ENCODE measurements at regions not wholly inside any gene's neighbourhood (a gene's known extent, or its start where the extent isn't known, plus 50 kb on each side); places are given as distances from the start of the nearest gene placed in this dataset.

DNA sequence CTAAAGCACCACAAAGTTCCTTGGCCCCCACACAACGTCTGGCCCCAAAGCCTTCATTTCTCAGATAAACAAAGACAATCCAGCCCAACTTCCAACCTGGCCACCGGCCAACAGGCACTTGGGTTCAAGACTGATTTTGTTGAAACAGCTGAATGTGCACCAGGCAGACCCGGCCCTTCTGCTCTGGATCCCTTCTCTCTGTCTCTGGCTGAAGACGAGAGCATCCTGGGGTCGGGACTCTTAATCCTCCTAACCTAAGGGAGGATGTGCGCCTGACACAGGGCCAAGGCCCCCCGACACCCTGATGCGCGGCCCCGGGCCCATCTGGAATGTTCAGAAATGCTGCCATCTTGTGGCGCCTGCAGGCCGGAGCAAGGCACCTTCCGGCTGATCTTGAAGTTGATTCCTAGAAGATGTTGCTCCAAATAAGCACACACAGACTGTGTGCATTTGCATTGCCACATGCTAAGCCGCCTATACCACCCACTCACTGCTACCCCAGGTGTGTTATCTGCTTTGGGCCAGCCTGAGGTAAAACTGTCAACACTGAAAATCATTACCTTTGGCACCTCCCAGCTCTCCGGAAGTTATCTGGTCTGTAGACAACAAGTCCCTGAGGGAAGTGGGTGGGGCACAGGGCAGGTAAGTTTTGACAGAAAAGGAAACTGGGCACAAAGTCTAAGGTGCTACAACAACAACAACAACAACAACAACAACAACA lies 98.4 kb upstream of the HABP2 start:
- peak overlapping the region; percentile 20 for H3K4me3 Mint-ChIP-seq (ENCODE audit: unreplicated experiment)
- H3K27me3 Mint-ChIP-seq (ENCODE audit: unreplicated experiment), result peaks cover 24% of the 10 kb centered on the region
- H3K9me3 Mint-ChIP-seq (ENCODE audit: unreplicated experiment), result no peaks in the 10 kb centered on the region
- no peak overlapping the region for H3K27ac Mint-ChIP-seq (ENCODE audit: unreplicated experiment)
- peaks cover 1% of the 10 kb centered on the region for H3K36me3 Mint-ChIP-seq (ENCODE audit: unreplicated experiment)
- peaks cover 7% of the 10 kb centered on the region for H3K4me1 Mint-ChIP-seq (ENCODE audit: unreplicated experiment)
- TF ChIP-seq, protein P1, sequence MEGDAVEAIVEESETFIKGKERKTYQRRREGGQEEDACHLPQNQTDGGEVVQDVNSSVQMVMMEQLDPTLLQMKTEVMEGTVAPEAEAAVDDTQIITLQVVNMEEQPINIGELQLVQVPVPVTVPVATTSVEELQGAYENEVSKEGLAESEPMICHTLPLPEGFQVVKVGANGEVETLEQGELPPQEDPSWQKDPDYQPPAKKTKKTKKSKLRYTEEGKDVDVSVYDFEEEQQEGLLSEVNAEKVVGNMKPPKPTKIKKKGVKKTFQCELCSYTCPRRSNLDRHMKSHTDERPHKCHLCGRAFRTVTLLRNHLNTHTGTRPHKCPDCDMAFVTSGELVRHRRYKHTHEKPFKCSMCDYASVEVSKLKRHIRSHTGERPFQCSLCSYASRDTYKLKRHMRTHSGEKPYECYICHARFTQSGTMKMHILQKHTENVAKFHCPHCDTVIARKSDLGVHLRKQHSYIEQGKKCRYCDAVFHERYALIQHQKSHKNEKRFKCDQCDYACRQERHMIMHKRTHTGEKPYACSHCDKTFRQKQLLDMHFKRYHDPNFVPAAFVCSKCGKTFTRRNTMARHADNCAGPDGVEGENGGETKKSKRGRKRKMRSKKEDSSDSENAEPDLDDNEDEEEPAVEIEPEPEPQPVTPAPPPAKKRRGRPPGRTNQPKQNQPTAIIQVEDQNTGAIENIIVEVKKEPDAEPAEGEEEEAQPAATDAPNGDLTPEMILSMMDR (IDR thresholded peaks at IDR 0.05), result peak; percentile 93
- no peak for DNase-seq (ENCODE audit: extremely low spot score, unreplicated experiment)

DNA sequence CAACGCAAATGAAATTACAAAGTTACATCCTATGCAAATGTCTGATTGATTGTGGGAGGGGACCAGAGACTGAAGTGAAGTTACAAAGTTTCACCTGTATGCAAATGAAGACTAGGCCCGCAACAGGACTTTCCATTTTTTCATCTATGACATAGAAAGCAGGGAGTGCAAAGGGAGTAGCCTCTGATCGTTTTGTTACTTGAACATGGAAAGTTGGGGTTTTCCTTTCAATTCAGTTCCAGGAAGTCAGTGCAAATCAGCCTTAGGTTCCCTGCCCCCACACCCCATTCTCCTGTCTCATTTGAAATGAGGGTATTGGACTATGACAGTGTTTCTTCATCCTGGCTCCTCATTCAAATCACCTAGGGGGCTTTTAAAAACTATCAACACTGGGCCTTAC lies 96.9 kb upstream of the HABP2 start:
- peaks cover 7% of the 10 kb centered on the region for H3K4me1 Mint-ChIP-seq (ENCODE audit: unreplicated experiment)
- no peak overlapping the region for H3K4me3 Mint-ChIP-seq (ENCODE audit: unreplicated experiment)
- H3K27me3 Mint-ChIP-seq (ENCODE audit: unreplicated experiment), result peaks cover 17% of the 10 kb centered on the region
- H3K27ac Mint-ChIP-seq (ENCODE audit: unreplicated experiment), result no peak overlapping the region
- no peaks in the 10 kb centered on the region for H3K9me3 Mint-ChIP-seq (ENCODE audit: unreplicated experiment)
- peaks cover 1% of the 10 kb centered on the region for H3K36me3 Mint-ChIP-seq (ENCODE audit: unreplicated experiment)
- DNase-seq (ENCODE audit: extremely low spot score, unreplicated experiment), result no peak
- TF ChIP-seq, protein P1 (IDR thresholded peaks at IDR 0.05), result no peak

DNA sequence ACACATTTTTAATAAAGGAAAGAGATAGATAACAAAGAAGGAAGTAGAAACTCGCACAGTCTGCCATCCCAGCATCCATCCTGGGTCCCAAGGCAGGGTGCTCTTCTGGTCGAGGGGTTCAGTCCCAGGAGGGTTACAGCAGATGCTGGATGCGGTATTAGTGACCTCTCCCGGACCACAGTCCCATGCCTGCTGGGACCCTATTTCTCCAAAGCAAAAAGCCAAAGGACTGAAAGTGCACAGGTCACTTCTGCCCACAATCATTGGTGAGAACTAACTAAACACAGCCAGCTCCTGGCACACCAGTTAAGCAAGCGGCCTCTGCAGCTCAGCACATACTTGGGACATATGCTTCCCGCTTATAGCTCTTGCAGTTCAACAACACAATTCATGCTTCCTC lies 96.1 kb upstream of the HABP2 start:
- Mint-ChIP-seq H3K36me3 (ENCODE audit: unreplicated experiment) (peaks cover 1% of the 10 kb centered on the region), H3K4me1 (ENCODE audit: unreplicated experiment) (peaks cover 7% of the 10 kb centered on the region), H3K27ac (ENCODE audit: unreplicated experiment) (no peak overlapping the region), H3K9me3 (ENCODE audit: unreplicated experiment) (no peaks in the 10 kb centered on the region), H3K27me3 (ENCODE audit: unreplicated experiment) (peaks cover 15% of the 10 kb centered on the region), H3K4me3 (ENCODE audit: unreplicated experiment) (no peak overlapping the region)
- TF ChIP-seq, protein P1 (IDR thresholded peaks at IDR 0.05), result no peak
- peak; percentile 53 for DNase-seq (ENCODE audit: extremely low spot score, unreplicated experiment)

DNA sequence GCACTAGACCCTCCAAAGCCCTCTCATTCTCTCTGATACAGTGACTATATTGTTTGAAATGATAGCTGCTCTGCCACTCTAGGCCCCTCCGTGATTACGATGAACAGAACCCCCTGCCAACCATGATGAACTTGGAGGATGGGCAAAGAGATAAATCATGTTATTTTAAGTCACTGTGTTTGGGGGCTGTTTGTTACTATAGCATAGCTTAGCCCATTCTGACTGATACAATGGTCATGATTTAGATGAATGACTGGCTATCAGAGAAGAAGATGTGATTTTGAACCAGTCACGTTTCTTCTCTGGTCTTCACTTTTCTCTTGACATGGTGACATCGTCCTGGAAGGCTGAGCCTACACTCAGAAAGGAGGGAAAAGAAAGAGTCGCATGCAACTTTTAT lies 95.4 kb upstream of the HABP2 start:
- Mint-ChIP-seq H3K9me3 (ENCODE audit: unreplicated experiment) (no peaks in the 10 kb centered on the region), H3K4me3 (ENCODE audit: unreplicated experiment) (no peak overlapping the region), H3K27me3 (ENCODE audit: unreplicated experiment) (peaks cover 20% of the 10 kb centered on the region), H3K27ac (ENCODE audit: unreplicated experiment) (no peak overlapping the region), H3K36me3 (ENCODE audit: unreplicated experiment) (peaks cover 1% of the 10 kb centered on the region), H3K4me1 (ENCODE audit: unreplicated experiment) (peaks cover 7% of the 10 kb centered on the region)
- TF ChIP-seq, protein P1 (IDR thresholded peaks at IDR 0.05), result no peak
- no peak for DNase-seq (ENCODE audit: extremely low spot score, unreplicated experiment)

DNA sequence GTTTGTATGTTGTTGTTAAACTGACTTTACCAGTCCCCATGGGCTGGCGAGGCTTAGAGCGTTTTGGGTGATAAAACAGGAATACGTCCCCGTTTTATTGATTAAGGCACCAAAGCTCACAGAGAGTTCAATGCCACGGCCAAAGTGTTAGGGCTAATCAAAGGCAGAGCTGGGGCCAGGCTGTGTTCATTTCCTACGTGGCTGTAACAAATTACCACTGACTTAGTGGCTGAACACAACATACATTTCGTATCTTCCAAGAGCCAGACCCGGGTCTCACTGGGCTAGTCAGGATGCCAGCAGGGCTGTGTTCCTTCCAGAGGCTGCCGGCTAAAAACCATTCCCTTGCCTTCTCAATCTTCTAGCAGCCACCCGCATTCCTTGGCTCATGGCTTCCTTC lies 94.4 kb upstream of the HABP2 start:
- Mint-ChIP-seq H3K4me3 (ENCODE audit: unreplicated experiment) (no peak overlapping the region), H3K36me3 (ENCODE audit: unreplicated experiment) (peaks cover 1% of the 10 kb centered on the region), H3K4me1 (ENCODE audit: unreplicated experiment) (peaks cover 7% of the 10 kb centered on the region), H3K9me3 (ENCODE audit: unreplicated experiment) (no peaks in the 10 kb centered on the region), H3K27me3 (ENCODE audit: unreplicated experiment) (peaks cover 25% of the 10 kb centered on the region), H3K27ac (ENCODE audit: unreplicated experiment) (no peak overlapping the region)
- peak; percentile 42 for DNase-seq (ENCODE audit: extremely low spot score, unreplicated experiment)
- TF ChIP-seq, protein P1 (IDR thresholded peaks at IDR 0.05), result no peak

Measured in osteocyte (in vitro differentiated cells).